K562 (cell line): ENCODE measurements at regions not wholly inside any gene's neighbourhood (a gene's known extent, or its start where the extent isn't known, plus 50 kb on each side); places are given as distances from the start of the nearest gene placed in this dataset.

Experiments
- ATF3 ChIP-seq, 2 experiments: fragments of 450-650 bp in 1 of 2; sonication (generic) in 1 of 2; formaldehyde crosslinking in 1 of 2; IDR thresholded peaks in 1 of 2; conservative IDR thresholded peaks in 1 of 2; 2 replicates each; pipeline versions ENCODE4 v1.6.1 to v1.8.1; 2016 to 2023; ENCODE audit warnings: mild to moderate bottlenecking in 2 of 2, moderate library complexity in 2 of 2, inconsistent platforms in 1 of 2, missing genetic modification reagents in 1 of 2
- BRD9 ChIP-seq: fragments of 450-650 bp; IDR thresholded peaks from 2 replicates; pipeline ENCODE4 v1.6.1; 2018; ENCODE audit warnings: low read depth; ENCODE audit not compliant: partially characterized antibody
- CBFA2T3 ChIP-seq: fragments of 450-650 bp; IDR thresholded peaks from 2 replicates; pipeline ENCODE4 v1.6.1; 2017
- CEBPZ ChIP-seq: fragments of 150-350 bp; IDR thresholded peaks from 2 replicates; pipeline ENCODE4 v1.6.1; 2014; ENCODE audit warnings: low read depth, mild to moderate bottlenecking, low read length, borderline replicate concordance
- COPS2 ChIP-seq: fragments of 450-650 bp; conservative IDR thresholded peaks from 2 replicates; pipeline ENCODE4 v1.6.1; 2016; ENCODE audit warnings: mild to moderate bottlenecking, moderate library complexity
- ID3 ChIP-seq, 2 experiments: fragments of 250-450 bp in 1 of 2; fragments of 450-650 bp in 1 of 2; sonication (Bioruptor Pico) in 1 of 2; IDR thresholded peaks; 2 replicates each; pipeline versions ENCODE4 v1.6.1 to v1.8.0; 2016 to 2021; ENCODE audit warnings: mild to moderate bottlenecking in 2 of 2, moderate library complexity in 2 of 2, missing compliant biosample characterization in 1 of 2, missing genetic modification characterization in 1 of 2
- MEIS2 ChIP-seq: fragments of 450-650 bp; IDR thresholded peaks from 2 replicates; pipeline ENCODE4 v1.6.1; 2014; ENCODE audit warnings: mild to moderate bottlenecking; ENCODE audit not compliant: partially characterized antibody
- RERE ChIP-seq: sonication (generic); formaldehyde crosslinking; IDR thresholded peaks from 2 replicates; pipeline ENCODE4 v1.8.0; 2023; ENCODE audit warnings: missing genetic modification reagents, mild to moderate bottlenecking, borderline replicate concordance
- ZNF75A ChIP-seq: fragments of 450-650 bp; formaldehyde crosslinking; IDR thresholded peaks from 2 replicates; pipeline ENCODE4 v1.4.0; 2020; ENCODE audit warnings: mild to moderate bottlenecking
- TF ChIP-seq, protein P1 (sequence below): fragments of 450-650 bp; conservative IDR thresholded peaks from 2 replicates; pipeline ENCODE4 v1.6.1; 2016; ENCODE audit warnings: missing genetic modification characterization, low read depth, mild to moderate bottlenecking, control low read depth, missing compliant biosample characterization

DNA sequence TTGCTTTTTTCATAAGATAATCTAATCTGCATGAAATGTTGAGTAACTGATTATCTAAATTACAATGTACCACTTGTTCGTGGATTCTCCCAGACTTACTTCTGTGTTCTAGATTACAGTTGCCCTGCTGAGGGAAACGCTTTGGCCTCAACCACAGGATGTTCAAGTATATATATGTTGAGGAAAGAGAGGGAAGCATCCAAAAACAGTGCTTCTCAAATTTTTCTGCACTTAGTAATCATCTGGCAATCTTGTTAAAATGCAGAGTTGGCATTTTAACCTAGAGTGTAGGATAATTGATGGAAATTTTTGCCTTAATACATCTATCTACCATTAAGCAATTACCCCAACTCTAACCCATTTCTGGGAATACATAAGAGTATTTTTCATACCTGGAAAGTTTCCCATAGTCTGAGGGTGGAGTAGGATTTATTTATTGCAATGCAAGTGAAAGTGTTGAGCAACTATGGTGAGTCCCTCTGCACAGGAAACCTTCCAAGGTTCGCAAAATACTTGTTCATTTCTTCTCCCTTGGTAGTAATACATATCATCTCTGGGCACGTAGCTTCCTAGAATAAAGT lies 59.6 kb upstream of the C1GALT1 start (continued):
- no peak for TF ChIP-seq BRD9
- TF ChIP-seq, protein P1, sequence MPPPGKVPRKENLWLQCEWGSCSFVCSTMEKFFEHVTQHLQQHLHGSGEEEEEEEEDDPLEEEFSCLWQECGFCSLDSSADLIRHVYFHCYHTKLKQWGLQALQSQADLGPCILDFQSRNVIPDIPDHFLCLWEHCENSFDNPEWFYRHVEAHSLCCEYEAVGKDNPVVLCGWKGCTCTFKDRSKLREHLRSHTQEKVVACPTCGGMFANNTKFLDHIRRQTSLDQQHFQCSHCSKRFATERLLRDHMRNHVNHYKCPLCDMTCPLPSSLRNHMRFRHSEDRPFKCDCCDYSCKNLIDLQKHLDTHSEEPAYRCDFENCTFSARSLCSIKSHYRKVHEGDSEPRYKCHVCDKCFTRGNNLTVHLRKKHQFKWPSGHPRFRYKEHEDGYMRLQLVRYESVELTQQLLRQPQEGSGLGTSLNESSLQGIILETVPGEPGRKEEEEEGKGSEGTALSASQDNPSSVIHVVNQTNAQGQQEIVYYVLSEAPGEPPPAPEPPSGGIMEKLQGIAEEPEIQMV (tag): no peak
- no peak for TF ChIP-seq CEBPZ
- TF ChIP-seq COPS2: no peak
- no peak for TF ChIP-seq RERE (CRISPR knock-in tag)
- no peak for TF ChIP-seq ID3 (CRISPR knock-in tag; IDR thresholded peaks at IDR 0.05)
- no peak for TF ChIP-seq ID3 (tag; IDR thresholded peaks at IDR 0.05)
- no peak for TF ChIP-seq MEIS2
- peak; percentile 31; the same call in 1 of the 2 replicates for TF ChIP-seq CBFA2T3
- TF ChIP-seq ZNF75A (CRISPR knock-in tag): no peak
- TF ChIP-seq ATF3 (IDR thresholded peaks at IDR 0.05): no peak
- TF ChIP-seq ATF3 (CRISPR knock-in tag; conservative IDR thresholded peaks at IDR 0.05): no peak
